Gastrocnemius medialis (tissue), 4 donors: ENCODE measurements at regions not wholly inside any gene's neighbourhood (a gene's known extent, or its start where the extent isn't known, plus 50 kb on each side); places are given as distances from the start of the nearest gene placed in this dataset.

Experiments used
- ATAC-seq, 2 donors: fragments of 150-250 bp; one replicate each; pipeline ENCODE4 v1.9.1; 2016
- DNase-seq, 2 donors: peaks; one replicate each; pipeline ENCODE4 v3.0.0-alpha.2; 2019
- H3K27ac ChIP-seq, 4 donors: fragments of 200-600 bp; sonication (generic); 1 replicate in 1 of 4; 2 replicates in 3 of 4; pipeline ENCODE4 v1.5.1; 2016 to 2018; ENCODE audit warnings: mild to moderate bottlenecking in 2 of 4, moderate library complexity in 1 of 4
- H3K27me3 ChIP-seq, 3 donors: fragments of 200-600 bp; sonication (generic) in 2 of 3; 1 replicate in 1 of 3; 2 replicates in 2 of 3; pipeline versions ENCODE4 v1.5.1 to v1.6.0; 2016 to 2019; ENCODE audit warnings: mild to moderate bottlenecking in 1 of 3, moderate library complexity in 1 of 3
- H3K36me3 ChIP-seq, 2 donors: fragments of 200-600 bp; sonication (generic) in 1 of 2; one replicate each; pipeline ENCODE4 v1.5.1; 2017 to 2018
- H3K4me1 ChIP-seq, 2 donors: fragments of 200-600 bp; sonication (generic) in 1 of 2; one replicate each; pipeline ENCODE4 v1.5.1; 2016 to 2017; ENCODE audit warnings: mild to moderate bottlenecking in 2 of 2
- H3K4me3 ChIP-seq, 4 donors: fragments of 200-600 bp; sonication (generic) in 3 of 4; 1 replicate in 1 of 4; 2 replicates in 3 of 4; pipeline ENCODE4 v1.5.1; 2016 to 2019; ENCODE audit warnings: mild to moderate bottlenecking in 2 of 4
- H3K9me3 ChIP-seq, 3 donors: fragments of 200-600 bp; sonication (generic) in 2 of 3; 1 replicate in 1 of 3; 2 replicates in 2 of 3; pipeline ENCODE4 v1.5.1; 2016 to 2019
- POLR2A ChIP-seq, 2 donors: fragments of 450-650 bp; IDR thresholded peaks; one replicate each; pipeline ENCODE4 v1.6.1; 2017; ENCODE audit warnings: antibody characterized with exemption in 2 of 2, mild to moderate bottlenecking in 2 of 2, moderate library complexity in 2 of 2
- in situ Hi-C, 4 donors: fragments of 200-750 bp; cut with MboI; loops; one replicate each; pipeline versions ENCODE4 v1.15.0 to v1.8.0; 2017; ENCODE audit warnings: low sequenced_read_pairs in 4 of 4
- intact Hi-C: fragments of 100-400 bp; cut with DNase I; formaldehyde crosslinking; loops from one replicate; pipeline ENCODE4 v1.15.1; 2023; ENCODE audit warnings: low total_unique reads
- TF ChIP-seq, protein P1 (sequence below), 5 experiments: fragments of 450-650 bp in 3 of 5; fragments of 200-600 bp in 2 of 5; sonication (generic) in 2 of 5; IDR thresholded peaks in 4 of 5; conservative IDR thresholded peaks in 1 of 5; 1 replicate in 4 of 5; 2 replicates in 1 of 5; pipeline ENCODE4 v1.5.1; 2016 to 2019; ENCODE audit warnings: antibody characterized with exemption in 5 of 5, mild to moderate bottlenecking in 3 of 5, moderate library complexity in 3 of 5

DNA sequence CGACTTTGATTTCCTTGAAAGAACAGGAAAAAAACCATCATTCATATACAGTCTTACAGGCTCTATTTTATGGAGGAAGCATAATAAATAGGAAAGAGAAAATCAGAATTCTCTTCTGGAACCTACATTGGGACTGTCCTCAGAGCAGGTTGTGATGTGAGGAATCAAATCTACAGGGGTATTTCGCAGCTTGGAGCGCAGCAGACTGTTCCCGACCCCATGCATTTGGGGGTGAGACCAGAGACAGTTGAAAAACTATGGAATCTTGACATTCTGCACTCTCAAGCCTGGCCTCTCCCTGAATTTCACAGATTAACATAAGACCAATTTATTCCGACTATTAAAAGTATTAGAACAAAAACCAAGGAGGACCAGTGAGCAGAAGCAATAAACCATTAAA is 93.3 kb upstream of the PRSS58 start:
- Histone ChIP-seq H3K4me1 (no peaks in the 10 kb centered on the region), H3K36me3 (no peaks in the 10 kb centered on the region), H3K27ac (no peak overlapping the region), H3K9me3 (no peaks in the 10 kb centered on the region), H3K4me3 (no peak overlapping the region), H3K27me3 (no peaks in the 10 kb centered on the region)
- intact Hi-C loops (loop anchor here (10.0 kb wide), 1 partner anchor 134 kb away; no protein-coding TSS in a partner anchor), in situ Hi-C loops (loop anchor here in 1 of 4 donors (10.0 kb wide), 1 partner anchor 134 kb away; no protein-coding TSS in a partner anchor)
- ATAC-seq (no peak), DNase-seq (no peak)
- TF ChIP-seq, protein P1, sequence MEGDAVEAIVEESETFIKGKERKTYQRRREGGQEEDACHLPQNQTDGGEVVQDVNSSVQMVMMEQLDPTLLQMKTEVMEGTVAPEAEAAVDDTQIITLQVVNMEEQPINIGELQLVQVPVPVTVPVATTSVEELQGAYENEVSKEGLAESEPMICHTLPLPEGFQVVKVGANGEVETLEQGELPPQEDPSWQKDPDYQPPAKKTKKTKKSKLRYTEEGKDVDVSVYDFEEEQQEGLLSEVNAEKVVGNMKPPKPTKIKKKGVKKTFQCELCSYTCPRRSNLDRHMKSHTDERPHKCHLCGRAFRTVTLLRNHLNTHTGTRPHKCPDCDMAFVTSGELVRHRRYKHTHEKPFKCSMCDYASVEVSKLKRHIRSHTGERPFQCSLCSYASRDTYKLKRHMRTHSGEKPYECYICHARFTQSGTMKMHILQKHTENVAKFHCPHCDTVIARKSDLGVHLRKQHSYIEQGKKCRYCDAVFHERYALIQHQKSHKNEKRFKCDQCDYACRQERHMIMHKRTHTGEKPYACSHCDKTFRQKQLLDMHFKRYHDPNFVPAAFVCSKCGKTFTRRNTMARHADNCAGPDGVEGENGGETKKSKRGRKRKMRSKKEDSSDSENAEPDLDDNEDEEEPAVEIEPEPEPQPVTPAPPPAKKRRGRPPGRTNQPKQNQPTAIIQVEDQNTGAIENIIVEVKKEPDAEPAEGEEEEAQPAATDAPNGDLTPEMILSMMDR (IDR thresholded peaks at IDR 0.05 in 4 of 5, conservative IDR thresholded peaks at IDR 0.05 in 1 of 5), result no peak
- TF ChIP-seq POLR2A (IDR thresholded peaks at IDR 0.05), result no peak

GRCh38 chr7:142349670-142350405 is 92.0 kb upstream of the PRSS58 start:
- TF ChIP-seq, protein P1 (IDR thresholded peaks at IDR 0.05 in 4 of 5, conservative IDR thresholded peaks at IDR 0.05 in 1 of 5), result no peak
- TF ChIP-seq POLR2A (IDR thresholded peaks at IDR 0.05), result no peak
- no peaks in the 10 kb centered on the region for H3K36me3 ChIP-seq
- in situ Hi-C loops (loop anchor here in 1 of 4 donors (10.0 kb wide), 1 partner anchor 135 kb away; no protein-coding TSS in a partner anchor), intact Hi-C loops (loop anchor here (10.0 kb wide), 1 partner anchor 135 kb away; no protein-coding TSS in a partner anchor)
- H3K9me3 ChIP-seq, result no peaks in the 10 kb centered on the region
- H3K27me3 ChIP-seq, result no peaks in the 10 kb centered on the region
- H3K27ac ChIP-seq, result no peak overlapping the region
- ATAC-seq, result no peak
- no peak for DNase-seq
- no peaks in the 10 kb centered on the region for H3K4me1 ChIP-seq
- no peak overlapping the region for H3K4me3 ChIP-seq

- in situ Hi-C loops (no loop called here), intact Hi-C loops (no loop called here)
- Histone ChIP-seq H3K36me3 (no peaks in the 10 kb centered on the region), H3K4me3 (no peak overlapping the region), H3K27ac (no peak overlapping the region), H3K9me3 (no peaks in the 10 kb centered on the region), H3K27me3 (no peaks in the 10 kb centered on the region), H3K4me1 (no peaks in the 10 kb centered on the region)
- TF ChIP-seq, protein P1 (IDR thresholded peaks at IDR 0.05 in 4 of 5, conservative IDR thresholded peaks at IDR 0.05 in 1 of 5), result no peak
- no peak for TF ChIP-seq POLR2A (IDR thresholded peaks at IDR 0.05)
- ATAC-seq (no peak), DNase-seq (no peak)
These were observed 91.1 kb upstream of the PRSS58 start for GRCh38 chr7:142348921-142349405.

- no peaks in the 10 kb centered on the region for H3K36me3 ChIP-seq
- TF ChIP-seq POLR2A (IDR thresholded peaks at IDR 0.05), result no peak
- TF ChIP-seq, protein P1 (IDR thresholded peaks at IDR 0.05 in 4 of 5, conservative IDR thresholded peaks at IDR 0.05 in 1 of 5), result no peak
- intact Hi-C loops (no loop called here), in situ Hi-C loops (no loop called here)
- ATAC-seq, result no peak
- H3K4me3 ChIP-seq, result no peak overlapping the region
- no peak overlapping the region for H3K27ac ChIP-seq
- no peaks in the 10 kb centered on the region for H3K4me1 ChIP-seq
- H3K27me3 ChIP-seq, result no peaks in the 10 kb centered on the region
- no peaks in the 10 kb centered on the region for H3K9me3 ChIP-seq
- DNase-seq, result no peak
These were observed 90.2 kb upstream of the PRSS58 start for GRCh38 chr7:142348100-142348499.
